CD4-positive, alpha-beta T cell treated with Interleukin-4 for 4 hours (primary cell): ENCODE measurements at regions not wholly inside any gene's neighbourhood (a gene's known extent, or its start where the extent isn't known, plus 50 kb on each side); places are given as distances from the start of the nearest gene placed in this dataset.

Experiments used
- DNase-seq: peaks from one replicate; pipeline ENCODE4 v3.0.0-alpha.2; 2020

DNA sequence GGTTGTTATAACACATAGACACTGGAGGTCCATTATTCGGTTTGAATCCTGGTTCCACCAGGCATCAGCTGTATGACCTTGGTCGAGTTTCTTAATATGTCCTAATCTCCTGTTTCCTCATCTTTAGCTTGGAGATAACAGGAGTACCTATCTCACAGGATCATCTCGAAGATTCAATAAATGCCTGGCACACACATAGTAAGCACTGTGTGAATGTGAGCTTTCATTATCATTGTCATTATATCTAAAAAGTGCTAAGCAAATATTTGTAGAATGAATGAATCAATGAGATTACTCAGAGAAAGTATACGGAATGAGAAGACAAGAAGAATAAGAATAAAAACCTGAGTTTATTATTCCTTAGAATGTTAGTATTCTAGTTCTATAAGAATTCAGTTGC lies 227.4 kb upstream of the CFAP20DC start:
- no peak for DNase-seq

DNA sequence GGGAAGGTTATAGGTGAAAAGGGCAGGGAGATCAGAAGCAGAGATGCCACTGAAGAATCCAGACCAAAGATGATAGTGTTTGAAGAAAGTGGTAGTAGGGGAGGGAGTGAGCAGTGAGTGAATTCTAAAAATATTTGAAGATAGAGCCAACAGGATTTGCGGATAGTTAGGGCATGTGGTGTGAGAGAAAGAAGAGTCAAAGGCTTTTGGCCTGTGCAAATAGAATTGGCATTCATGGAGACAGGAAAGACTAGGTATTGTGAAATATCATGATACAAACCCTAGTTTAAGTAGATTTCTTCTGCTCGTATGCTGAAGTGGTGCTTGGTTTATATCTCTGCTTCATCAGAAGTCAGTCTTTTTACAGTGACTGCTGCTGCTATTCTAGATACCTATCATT lies 224.2 kb upstream of the CFAP20DC start:
- DNase-seq: no peak

DNA sequence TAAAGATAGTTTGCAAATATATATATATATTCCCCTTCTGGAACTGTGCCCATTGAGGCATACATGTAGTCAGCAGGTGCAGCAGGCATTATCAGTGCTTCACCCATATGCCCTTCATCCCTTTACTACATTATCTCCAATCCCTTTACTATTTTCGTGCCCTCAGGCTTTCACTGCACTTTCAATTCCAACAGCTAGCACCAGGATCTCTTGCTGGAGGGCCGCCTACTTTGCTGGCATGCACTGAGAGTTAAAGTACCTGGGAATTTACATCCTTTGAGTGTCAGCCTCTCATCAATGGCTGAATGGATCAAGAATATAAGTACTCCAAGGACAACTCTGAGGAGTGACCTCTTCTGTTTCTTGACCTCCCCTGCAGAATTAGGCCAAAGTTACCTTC lies 222.1 kb upstream of the CFAP20DC start:
- DNase-seq: no peak

DNA sequence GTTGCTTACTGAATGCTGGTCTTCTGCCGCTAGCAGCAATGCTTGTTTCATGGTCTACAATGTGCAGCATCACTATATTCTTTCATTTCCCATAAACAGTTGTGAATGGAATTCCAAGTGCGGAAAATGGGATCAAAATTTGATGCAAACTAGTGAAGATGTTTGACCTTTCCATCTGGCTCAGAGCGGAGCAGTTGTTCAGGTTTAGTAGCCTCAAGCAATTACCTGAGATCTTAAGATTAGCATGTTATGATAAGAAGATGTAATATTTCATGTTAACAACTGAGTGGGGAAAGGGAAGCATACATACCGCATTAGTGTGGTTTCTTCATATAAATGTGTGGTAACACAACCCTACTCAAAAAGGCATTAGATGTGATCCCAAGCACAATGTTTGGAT lies 221.1 kb upstream of the CFAP20DC start:
- no peak for DNase-seq

DNA sequence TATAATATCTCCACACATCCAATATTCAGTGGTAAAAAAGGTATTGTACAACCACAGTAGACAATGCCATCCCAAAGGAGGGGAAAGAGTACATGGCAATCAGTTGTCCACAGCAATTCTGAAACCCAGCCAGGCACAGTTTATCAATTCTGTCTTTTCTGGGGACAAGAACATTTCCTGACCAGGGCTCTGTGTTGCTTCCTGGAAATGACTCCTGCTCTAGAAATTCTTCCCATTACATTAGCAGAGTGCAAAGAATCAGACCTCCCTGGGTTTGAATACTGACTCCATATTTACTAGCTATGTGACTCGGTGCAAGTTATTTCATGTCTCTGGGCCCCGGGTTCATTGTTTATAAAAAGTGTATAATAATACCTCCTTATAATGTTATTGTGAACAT lies 220.4 kb upstream of the CFAP20DC start:
- DNase-seq: no peak

DNA sequence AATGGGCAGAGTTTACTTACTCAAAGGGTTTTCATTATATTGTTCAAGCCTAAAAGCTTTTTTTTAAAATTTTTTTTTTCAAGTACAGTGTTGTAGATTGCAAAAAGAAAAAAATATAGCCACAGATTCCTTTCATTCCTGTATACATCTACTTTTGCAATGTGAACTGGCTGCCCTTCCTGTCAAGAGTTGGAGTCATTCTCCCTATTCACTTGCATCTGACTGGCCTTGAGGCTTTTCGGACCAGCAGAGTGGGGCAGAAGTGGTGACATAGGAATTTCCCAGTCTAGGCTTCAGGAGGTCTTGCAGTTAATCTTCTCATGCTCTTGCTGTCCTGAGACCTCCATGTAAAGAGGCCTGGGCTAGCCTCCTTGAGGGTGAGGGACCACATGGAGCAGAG lies 218.3 kb upstream of the CFAP20DC start:
- DNase-seq: no peak

DNA sequence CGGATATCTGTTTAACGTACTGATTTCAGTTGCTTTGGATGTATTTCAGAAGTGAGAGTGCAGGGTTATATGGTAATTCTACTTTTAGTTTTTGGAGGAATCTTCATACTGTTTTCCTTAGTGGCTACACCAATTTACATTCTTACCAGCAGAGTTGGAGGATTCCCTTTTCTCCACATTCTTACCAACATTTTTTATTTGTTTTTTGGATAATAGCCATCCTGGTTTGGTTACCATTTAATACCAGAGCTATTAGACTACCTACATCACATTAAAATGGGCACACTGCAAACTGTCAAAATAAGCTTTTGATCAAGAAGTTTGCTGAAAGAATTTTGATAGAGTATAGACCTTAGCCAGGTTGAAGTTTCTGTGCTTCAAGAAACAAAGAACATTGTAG lies 217.2 kb upstream of the CFAP20DC start:
- no peak for DNase-seq

DNA sequence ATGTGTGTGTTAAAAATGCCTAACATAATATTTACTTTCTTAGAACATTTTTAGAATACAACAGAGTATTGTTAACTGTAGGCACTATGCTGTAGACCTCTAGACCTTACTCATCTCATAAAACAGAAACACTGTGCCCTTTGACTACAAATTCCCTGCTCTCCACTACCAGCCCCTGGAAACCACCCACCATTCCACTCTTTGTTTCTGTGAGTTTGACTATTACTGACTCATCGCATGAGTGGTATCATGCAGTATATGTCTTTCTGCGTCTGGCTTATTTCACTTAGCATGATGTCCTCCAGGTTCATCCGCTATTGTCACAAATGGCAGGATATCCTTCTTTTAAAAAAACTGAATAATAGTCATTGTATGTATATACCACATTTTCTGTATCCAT lies 216.7 kb upstream of the CFAP20DC start:
- DNase-seq: no peak

DNA sequence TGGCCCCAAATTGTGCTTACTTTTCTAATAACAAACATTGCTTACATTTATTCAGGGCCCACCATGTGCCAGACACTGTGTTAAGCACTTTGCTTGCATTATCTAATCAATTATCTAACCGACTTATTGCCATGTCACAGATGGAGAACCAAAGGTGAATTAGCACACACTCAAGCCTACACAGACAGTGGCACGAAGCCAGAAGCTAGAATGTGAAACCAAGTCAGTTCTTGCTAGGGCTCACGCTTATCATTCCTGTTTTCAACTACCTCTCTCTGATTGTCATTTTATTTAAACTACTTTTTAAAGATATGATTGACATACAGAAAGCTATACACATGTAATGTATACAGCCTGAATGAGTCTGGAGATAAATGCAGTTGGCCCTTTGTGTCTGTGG lies 215.7 kb upstream of the CFAP20DC start:
- DNase-seq: no peak

DNA sequence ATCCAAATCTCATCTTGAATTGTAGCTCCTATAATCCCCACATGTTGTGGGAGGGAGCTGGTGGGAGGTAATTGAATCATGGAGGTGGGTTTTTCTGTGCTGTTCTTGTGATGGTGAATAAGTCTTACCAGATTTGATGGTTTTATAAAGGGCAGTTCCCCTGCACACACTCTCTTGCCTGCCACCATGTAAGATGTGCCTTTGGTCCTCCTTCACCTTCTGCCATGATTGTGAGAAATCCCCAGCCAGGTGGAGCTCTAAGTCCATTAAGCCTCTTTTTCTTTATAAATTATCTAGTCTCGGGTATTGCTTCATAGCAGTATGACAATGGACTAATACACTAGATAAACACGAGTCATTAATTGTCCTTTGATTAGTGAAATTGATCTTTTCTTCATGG lies 214.5 kb upstream of the CFAP20DC start:
- no peak for DNase-seq

DNA sequence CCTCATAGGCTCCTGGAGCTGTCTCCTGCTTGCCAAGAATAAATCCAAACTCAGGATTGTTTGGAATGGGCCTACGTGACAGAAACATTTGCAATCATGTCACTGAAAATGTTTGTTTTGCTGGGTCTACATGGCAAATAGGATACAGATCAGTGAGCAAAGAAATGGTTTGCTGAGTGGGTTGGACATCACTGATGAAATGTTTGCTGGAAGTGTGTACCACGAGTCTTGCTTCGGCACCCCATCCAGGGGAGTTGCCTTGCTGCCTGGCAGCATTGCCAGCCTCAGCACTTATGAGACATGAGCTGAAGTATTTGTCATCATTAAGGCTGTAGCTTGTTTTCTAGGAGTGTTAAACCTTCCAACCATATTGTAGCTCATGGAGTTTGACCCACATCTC lies 213.3 kb upstream of the CFAP20DC start:
- DNase-seq: no peak

DNA sequence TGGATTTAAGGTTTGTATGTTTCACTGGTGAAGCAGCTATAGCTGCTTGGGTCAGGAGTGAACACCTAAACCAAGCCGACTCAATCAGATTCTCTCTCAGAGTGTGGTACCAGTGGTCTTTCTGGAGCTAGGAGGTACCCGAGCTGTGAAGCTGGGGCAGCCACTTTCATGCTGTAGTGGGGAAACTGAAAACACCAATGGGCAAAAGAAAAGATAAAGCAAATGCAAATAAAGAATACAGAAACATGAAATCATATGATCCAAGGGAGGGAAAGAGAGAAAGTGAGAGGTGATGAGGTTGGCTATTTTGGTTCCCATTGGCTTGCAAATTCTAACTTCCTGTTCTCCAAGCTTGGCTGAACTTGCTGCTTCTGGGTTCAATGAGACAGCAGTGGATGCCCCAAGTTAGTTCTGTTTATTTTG lies 212.3 kb upstream of the CFAP20DC start:
- no peak for DNase-seq

DNA sequence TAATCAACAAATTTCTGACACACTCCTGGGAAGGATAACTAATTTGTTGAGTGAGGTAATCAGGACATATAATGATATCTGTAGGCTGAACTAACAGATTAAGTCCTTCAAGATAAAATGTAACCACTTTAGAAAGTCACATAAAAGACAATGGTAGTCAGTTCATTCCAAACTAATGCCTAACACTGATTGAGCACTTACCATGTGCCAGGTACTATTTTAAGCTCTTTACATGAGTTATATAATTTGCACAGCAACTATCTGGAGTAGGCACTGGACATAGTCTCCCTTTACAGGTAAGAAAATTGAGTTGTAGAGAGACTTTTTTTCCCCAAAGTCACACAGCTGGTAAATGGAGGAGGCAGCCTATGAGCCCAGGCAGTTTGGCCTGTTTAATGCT lies 211.2 kb upstream of the CFAP20DC start:
- no peak for DNase-seq

DNA sequence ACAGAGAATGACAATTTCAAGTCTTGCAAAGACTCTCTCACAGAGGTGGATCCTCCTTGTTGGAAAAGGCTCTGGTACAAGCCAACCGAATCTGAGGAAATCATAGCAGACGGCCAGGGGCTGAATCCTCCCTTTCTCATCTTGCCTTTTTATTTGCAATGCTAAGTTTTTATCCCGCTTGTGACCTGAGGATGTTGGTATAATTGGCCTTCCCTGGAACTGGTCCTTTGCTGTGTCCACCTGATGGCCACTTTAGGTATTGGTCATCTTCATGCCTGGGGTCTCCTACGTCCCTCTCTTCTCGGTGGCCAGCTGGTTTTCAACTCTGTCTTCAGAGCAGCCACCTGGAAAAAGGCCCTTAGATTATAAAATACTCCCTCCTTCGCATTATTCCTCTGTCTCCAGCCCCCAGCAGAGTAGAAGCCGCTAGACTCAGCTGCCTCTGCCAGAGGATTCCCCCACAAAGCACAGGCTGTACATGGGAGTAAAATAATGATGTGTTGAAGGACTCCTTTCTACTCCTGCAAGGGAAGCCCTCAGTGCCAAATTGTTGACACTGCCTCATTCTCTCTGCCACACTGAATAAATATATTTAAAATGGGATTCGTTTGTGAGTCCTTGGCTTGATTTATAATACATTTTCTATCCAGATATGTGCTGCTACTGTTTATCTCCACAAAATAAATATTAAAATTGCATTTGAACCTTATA lies 208.9 kb upstream of the CFAP20DC start:
- no peak for DNase-seq

DNA sequence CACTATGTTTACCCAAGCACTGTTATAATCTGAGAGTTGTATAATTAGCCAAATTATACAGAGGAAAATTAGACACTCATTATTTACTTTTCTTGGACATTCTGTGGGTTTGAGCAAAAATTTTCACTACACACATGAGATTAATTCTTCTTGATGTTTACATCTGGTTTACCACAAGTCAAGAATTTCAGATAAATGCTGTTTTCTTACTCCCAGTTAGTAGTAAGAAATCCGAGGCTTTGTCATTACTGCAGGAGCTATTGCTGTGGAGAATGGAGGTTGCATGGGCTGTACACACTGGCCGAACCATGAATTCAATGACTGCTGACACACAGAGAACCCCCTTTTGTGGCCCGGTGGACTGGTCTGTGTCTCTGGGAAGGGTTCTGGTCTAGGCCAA lies 207.7 kb upstream of the CFAP20DC start:
- DNase-seq: no peak

DNA sequence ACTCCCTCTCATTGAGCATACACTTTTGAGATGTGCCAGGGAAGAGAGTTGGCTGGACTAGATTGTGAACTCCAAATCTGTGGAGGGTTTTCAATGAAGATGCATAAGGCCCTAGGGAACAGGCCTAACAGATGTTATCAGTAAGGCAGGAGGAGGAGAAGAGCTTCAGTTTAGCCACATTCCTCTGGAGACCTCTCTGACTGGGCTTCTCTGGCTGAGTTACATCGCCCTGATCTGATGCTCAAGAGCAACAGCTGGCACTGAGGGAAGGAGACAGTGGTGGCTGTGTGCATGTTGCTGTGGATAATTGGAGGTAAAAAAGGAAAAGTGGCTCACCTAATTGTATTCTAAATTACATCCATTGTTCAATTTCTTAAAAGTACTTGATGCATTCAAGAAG lies 206.4 kb upstream of the CFAP20DC start:
- no peak for DNase-seq

DNA sequence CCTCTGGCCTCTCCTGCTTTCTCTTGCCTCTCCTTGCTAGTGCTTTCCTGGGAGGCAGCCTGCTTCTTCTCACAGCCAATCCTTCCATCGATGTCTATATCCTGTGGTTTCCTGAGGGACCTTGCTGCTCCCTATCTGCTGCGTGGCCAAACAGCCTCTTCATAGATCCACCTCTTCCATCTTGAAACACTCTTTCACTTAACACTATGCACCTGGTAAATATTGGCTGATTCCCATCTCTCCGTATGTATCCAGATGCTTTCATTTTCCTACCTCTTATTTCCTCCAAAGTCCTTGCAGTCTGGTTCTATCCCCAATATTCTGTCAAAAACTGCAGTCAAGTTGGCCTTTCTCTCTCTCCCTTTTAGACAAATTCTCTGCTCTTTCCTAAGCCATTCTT lies 205.2 kb upstream of the CFAP20DC start:
- no peak for DNase-seq

DNA sequence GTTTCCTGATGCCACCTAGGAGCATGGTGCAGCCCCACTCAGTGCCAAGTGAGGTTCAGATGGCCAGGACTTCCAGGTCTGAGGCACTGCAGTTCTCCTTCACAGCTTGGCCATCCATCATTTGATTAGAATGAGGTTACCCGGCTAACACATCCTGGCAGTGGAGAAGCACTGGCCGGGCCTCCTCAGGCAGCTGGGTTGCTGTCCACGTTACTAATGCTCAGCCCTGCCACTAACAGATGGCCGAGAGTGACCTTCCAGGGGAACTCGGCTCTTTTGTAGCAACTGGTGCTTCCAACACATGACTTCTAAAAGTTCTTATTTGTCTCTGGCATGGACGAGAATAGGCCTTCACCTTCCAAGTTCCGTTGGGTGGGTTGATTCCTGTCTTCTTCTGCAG lies 204.6 kb upstream of the CFAP20DC start:
- no peak for DNase-seq

DNA sequence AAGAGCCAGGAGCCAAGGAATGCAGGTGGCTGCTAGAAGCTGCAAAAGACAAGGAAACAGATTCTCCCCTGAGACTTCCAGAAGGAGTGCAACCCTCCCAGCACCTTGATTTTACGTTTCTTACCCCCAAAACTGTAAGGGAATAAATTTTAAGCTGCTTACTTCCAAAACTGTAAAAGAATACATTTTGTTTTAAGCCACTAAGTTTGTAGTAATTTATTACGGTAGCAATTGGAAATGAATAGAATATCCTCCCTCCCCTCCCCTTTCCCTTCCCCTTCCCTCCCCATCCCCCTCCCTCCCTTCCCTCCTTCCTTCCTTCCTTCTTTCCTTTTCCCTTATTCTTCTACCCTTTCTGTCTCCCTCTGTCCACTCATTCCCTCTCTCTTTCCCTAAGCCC lies 203.7 kb upstream of the CFAP20DC start:
- no peak for DNase-seq

DNA sequence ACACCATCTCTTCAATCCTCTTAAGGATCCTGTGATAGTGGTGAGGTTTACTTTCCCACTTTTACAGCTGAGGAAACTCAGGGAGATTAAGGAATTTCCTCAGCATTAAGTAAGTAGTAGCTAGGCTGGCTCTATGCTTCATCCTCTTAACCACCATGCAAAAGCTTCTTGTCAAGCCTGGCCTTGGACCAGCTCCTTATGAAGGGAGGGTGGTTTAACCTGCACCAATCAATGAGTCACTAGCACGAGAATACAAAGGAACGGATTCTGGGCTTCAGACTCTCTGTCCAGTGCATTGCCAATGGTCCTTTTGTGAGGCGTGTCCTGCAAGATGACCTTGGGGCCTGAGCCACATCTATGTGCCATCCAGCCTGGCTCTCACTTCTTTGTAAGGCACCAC lies 202.0 kb upstream of the CFAP20DC start:
- DNase-seq: no peak

DNA sequence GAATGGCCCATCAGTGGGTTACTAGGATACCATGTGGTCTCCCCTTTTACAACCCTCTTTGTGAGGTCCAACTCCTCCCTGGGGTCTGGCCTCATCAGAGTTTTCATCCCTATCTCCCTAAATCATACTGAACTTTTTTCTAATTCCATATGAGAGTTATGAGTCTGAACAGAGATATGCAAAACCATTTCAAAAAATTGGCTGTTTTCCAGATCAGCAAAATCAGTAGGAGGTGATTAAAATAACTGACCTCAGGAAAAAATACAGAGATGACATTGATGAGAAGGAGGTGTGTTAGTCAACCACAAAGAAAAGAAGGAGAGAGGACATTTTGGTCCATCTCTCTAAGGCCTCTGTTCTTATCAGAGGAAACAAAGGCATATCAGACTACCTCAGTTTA lies 200.8 kb upstream of the CFAP20DC start:
- no peak for DNase-seq

DNA sequence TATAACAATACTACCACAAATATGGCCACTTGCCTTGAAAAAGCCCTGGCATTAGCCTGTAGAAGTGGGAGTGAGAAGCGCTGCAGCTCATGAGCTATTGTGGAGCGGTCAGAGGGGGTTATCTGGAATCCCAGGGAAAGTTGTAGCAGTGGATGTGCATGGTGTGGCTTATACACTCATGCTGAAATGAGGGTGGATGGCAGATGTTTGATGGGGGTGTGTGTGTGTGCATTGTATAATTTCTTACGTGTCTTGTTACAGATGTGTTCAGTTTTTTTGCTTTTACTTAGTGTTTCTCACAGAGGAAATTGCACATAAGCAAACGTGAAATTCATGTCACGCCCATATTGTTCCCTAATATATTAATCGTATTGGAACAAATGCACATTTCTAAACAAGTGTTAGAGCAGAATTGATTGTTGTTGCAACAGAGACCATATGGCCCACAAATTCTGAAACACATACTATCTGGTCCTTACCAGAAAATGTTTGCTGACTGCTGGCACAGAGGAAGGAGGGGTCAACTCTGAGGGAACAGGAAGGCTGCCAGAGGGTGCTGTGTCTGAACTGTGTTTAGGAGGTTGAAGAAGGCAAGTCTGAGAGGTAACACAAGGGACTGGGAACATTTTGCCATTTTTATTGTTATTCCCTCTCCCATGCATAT lies 200.0 kb upstream of the CFAP20DC start:
- no peak for DNase-seq

DNA sequence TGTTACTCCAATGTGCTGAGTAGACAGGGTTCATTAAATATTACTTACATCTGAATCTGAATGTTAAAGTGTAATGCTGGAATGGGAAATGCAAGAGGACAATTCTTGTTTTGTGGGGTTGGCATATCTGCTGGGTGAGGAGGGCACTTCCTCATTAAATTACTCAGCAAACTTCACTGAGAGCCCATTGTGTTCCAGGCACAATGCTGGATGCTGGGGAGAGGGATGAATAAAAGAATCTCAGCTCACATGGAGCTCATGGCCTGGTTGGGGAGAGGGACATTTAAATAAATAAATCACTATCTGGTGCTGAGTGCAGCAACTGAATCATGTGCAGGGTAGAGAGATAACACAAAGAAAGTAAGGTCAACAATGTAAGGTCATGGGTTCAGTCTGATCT lies 199.2 kb upstream of the CFAP20DC start:
- DNase-seq: no peak

DNA sequence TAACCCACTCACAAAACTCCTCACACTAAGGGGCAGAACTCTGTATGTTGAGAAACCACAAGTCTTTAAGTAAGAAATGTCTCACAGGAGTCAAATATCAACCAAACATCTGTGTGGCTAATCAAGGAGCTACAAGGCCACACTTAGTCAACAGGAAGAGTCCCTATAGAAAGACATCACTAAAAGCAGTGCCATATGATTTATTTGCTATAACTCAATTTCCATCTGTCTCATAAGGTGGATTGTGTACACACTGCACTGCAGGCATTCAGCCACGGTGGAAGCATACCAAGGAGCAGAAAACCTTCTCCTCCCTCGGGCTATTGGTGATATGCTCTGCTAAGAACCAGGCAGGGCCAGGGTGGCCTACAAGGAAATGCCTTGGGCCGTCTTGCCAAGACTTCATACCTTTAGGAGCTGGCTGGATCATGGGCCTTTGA lies 197.6 kb upstream of the CFAP20DC start:
- no peak for DNase-seq
